ENCODE measurements at regions not wholly inside any gene's neighbourhood (a gene's known extent, or its start where the extent isn't known, plus 50 kb on each side); places are given as distances from the start of the nearest gene placed in this dataset.

GRCh38 chr2:150859877-150860276 lies 372.4 kb upstream of the RND3 start:
- no peak for TF ChIP-seq ARNTL (CRISPR knock-in tag; IDR thresholded peaks at IDR 0.05; ENCODE audit: borderline replicate concordance, low read depth)
- TF ChIP-seq, protein P1, sequence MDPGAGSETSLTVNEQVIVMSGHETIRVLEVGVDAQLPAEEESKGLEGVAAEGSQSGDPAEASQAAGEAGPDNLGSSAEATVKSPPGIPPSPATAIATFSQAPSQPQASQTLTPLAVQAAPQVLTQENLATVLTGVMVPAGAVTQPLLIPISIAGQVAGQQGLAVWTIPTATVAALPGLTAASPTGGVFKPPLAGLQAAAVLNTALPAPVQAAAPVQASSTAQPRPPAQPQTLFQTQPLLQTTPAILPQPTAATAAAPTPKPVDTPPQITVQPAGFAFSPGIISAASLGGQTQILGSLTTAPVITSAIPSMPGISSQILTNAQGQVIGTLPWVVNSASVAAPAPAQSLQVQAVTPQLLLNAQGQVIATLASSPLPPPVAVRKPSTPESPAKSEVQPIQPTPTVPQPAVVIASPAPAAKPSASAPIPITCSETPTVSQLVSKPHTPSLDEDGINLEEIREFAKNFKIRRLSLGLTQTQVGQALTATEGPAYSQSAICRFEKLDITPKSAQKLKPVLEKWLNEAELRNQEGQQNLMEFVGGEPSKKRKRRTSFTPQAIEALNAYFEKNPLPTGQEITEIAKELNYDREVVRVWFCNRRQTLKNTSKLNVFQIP (CRISPR knock-in tag; IDR thresholded peaks at IDR 0.05; ENCODE audit: borderline replicate concordance, low read depth): no peak
- no peak for TF ChIP-seq ZNF70 (CRISPR knock-in tag; IDR thresholded peaks at IDR 0.05)
- no peak for TF ChIP-seq ZFP30 (CRISPR knock-in tag; IDR thresholded peaks at IDR 0.05)
- no peak for TF ChIP-seq RARB (CRISPR knock-in tag; IDR thresholded peaks at IDR 0.05)
- TF ChIP-seq CSRNP3 (CRISPR knock-in tag; IDR thresholded peaks at IDR 0.05): no peak
- no peak for TF ChIP-seq ZFP3 (CRISPR knock-in tag; IDR thresholded peaks at IDR 0.05)
- TF ChIP-seq, protein P2, sequence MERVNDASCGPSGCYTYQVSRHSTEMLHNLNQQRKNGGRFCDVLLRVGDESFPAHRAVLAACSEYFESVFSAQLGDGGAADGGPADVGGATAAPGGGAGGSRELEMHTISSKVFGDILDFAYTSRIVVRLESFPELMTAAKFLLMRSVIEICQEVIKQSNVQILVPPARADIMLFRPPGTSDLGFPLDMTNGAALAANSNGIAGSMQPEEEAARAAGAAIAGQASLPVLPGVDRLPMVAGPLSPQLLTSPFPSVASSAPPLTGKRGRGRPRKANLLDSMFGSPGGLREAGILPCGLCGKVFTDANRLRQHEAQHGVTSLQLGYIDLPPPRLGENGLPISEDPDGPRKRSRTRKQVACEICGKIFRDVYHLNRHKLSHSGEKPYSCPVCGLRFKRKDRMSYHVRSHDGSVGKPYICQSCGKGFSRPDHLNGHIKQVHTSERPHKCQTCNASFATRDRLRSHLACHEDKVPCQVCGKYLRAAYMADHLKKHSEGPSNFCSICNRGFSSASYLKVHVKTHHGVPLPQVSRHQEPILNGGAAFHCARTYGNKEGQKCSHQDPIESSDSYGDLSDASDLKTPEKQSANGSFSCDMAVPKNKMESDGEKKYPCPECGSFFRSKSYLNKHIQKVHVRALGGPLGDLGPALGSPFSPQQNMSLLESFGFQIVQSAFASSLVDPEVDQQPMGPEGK (CRISPR knock-in tag; IDR thresholded peaks at IDR 0.05; ENCODE audit: borderline replicate concordance): no peak
